NT2/D1 (cell line): ENCODE measurements at regions not wholly inside any gene's neighbourhood (a gene's known extent, or its start where the extent isn't known, plus 50 kb on each side); places are given as distances from the start of the nearest gene placed in this dataset.

Experiments
- DNase-seq: peaks from one replicate; pipeline ENCODE4 v3.0.0-alpha.2; 2011; ENCODE audit warnings: low read depth, low spot score
- H3K27me3 ChIP-seq: 2 replicates; pipeline ENCODE4 v1.6.0; 2011; ENCODE audit warnings: mild to moderate bottlenecking; ENCODE audit not compliant: insufficient read length, insufficient read depth
- H3K36me3 ChIP-seq: 2 replicates; pipeline ENCODE4 v1.6.1; 2011; ENCODE audit warnings: mild to moderate bottlenecking, low read length, mixed read lengths; ENCODE audit not compliant: insufficient read depth, insufficient read length
- H3K4me1 ChIP-seq: 2 replicates; pipeline ENCODE4 v1.5.1; 2011; ENCODE audit not compliant: insufficient read depth, insufficient read length
- H3K4me3 ChIP-seq: 2 replicates; pipeline ENCODE4 v1.5.1; 2011; ENCODE audit warnings: low read depth; ENCODE audit not compliant: insufficient read length
- H3K9ac ChIP-seq: 2 replicates; pipeline ENCODE4 v1.6.0; 2011; ENCODE audit warnings: low read depth; ENCODE audit not compliant: insufficient read length
- H3K9me3 ChIP-seq: 2 replicates; pipeline ENCODE4 v1.5.1; 2011; ENCODE audit warnings: mild to moderate bottlenecking, low read length; ENCODE audit not compliant: insufficient read depth
- SUZ12 ChIP-seq: IDR thresholded peaks from 2 replicates; pipeline ENCODE4 v1.6.1; 2011; ENCODE audit not compliant: insufficient read length, insufficient read depth; ENCODE audit errors: extremely low read depth
- YY1 ChIP-seq: IDR thresholded peaks from 2 replicates; pipeline ENCODE4 v1.6.1; 2011; ENCODE audit not compliant: insufficient read length, insufficient read depth
- ZNF274 ChIP-seq: IDR thresholded peaks from 2 replicates; pipeline ENCODE4 v1.6.1; 2011; ENCODE audit warnings: mild to moderate bottlenecking, low read depth, low read length

GRCh38 chr1:187266051-187266450 lies 437.3 kb downstream of the PLA2G4A start:
- Histone ChIP-seq H3K9ac (no peak overlapping the region), H3K4me3 (no peak overlapping the region), H3K27me3 (no peaks in the 10 kb centered on the region), H3K4me1 (no peaks in the 10 kb centered on the region), H3K9me3 (no peaks in the 10 kb centered on the region), H3K36me3 (no peaks in the 10 kb centered on the region)
- DNase-seq, result no peak
- TF ChIP-seq YY1, result no peak
- no peak for TF ChIP-seq SUZ12
- TF ChIP-seq ZNF274, result no peak

- Histone ChIP-seq H3K27me3 (no peaks in the 10 kb centered on the region), H3K9me3 (no peaks in the 10 kb centered on the region), H3K9ac (no peak overlapping the region), H3K4me1 (no peaks in the 10 kb centered on the region), H3K36me3 (no peaks in the 10 kb centered on the region), H3K4me3 (no peak overlapping the region)
- TF ChIP-seq SUZ12, result no peak
- no peak for TF ChIP-seq ZNF274
- TF ChIP-seq YY1, result no peak
- no peak for DNase-seq
These were observed 439.1 kb downstream of the PLA2G4A start for GRCh38 chr1:187267827-187268226.

GRCh38 chr1:187270256-187270655 lies 441.5 kb downstream of the PLA2G4A start:
- TF ChIP-seq ZNF274 (no peak), YY1 (no peak), SUZ12 (no peak)
- Histone ChIP-seq H3K4me1 (no peaks in the 10 kb centered on the region), H3K36me3 (no peaks in the 10 kb centered on the region), H3K4me3 (no peak overlapping the region), H3K9me3 (no peaks in the 10 kb centered on the region), H3K9ac (no peak overlapping the region), H3K27me3 (no peaks in the 10 kb centered on the region)
- no peak for DNase-seq

- H3K9me3 ChIP-seq, result no peaks in the 10 kb centered on the region
- no peaks in the 10 kb centered on the region for H3K4me1 ChIP-seq
- H3K9ac ChIP-seq, result no peak overlapping the region
- no peak for DNase-seq
- H3K36me3 ChIP-seq, result no peaks in the 10 kb centered on the region
- H3K27me3 ChIP-seq, result no peaks in the 10 kb centered on the region
- no peak overlapping the region for H3K4me3 ChIP-seq
- TF ChIP-seq YY1, result no peak
- no peak for TF ChIP-seq ZNF274
- TF ChIP-seq SUZ12, result no peak
These were observed 446.6 kb downstream of the PLA2G4A start for GRCh38 chr1:187275346-187275745.

GRCh38 chr1:187275985-187276575 lies 447.3 kb downstream of the PLA2G4A start:
- H3K36me3 ChIP-seq, result no peaks in the 10 kb centered on the region
- no peaks in the 10 kb centered on the region for H3K4me1 ChIP-seq
- no peak for TF ChIP-seq YY1
- TF ChIP-seq ZNF274, result no peak
- TF ChIP-seq SUZ12, result no peak
- no peak overlapping the region for H3K4me3 ChIP-seq
- H3K9me3 ChIP-seq, result no peaks in the 10 kb centered on the region
- no peaks in the 10 kb centered on the region for H3K27me3 ChIP-seq
- no peak for DNase-seq
- no peak overlapping the region for H3K9ac ChIP-seq

GRCh38 chr1:187276677-187277076 lies 447.9 kb downstream of the PLA2G4A start:
- Histone ChIP-seq H3K4me1 (no peaks in the 10 kb centered on the region), H3K4me3 (no peak overlapping the region), H3K27me3 (no peaks in the 10 kb centered on the region), H3K9me3 (no peaks in the 10 kb centered on the region), H3K9ac (no peak overlapping the region), H3K36me3 (no peaks in the 10 kb centered on the region)
- DNase-seq, result no peak
- TF ChIP-seq SUZ12 (no peak), YY1 (no peak), ZNF274 (no peak)

- no peak for DNase-seq
- Histone ChIP-seq H3K4me3 (no peak overlapping the region), H3K36me3 (no peaks in the 10 kb centered on the region), H3K4me1 (no peaks in the 10 kb centered on the region), H3K9ac (no peak overlapping the region), H3K9me3 (no peaks in the 10 kb centered on the region), H3K27me3 (no peaks in the 10 kb centered on the region)
- TF ChIP-seq ZNF274 (no peak), SUZ12 (no peak), YY1 (no peak)
These were observed 451.3 kb downstream of the PLA2G4A start for GRCh38 chr1:187280031-187280430.

- no peaks in the 10 kb centered on the region for H3K36me3 ChIP-seq
- no peaks in the 10 kb centered on the region for H3K4me1 ChIP-seq
- no peak for DNase-seq
- TF ChIP-seq ZNF274 (no peak), SUZ12 (no peak), YY1 (no peak)
- no peaks in the 10 kb centered on the region for H3K9me3 ChIP-seq
- no peak overlapping the region for H3K9ac ChIP-seq
- no peak overlapping the region for H3K4me3 ChIP-seq
- H3K27me3 ChIP-seq, result no peaks in the 10 kb centered on the region
These were observed 452.3 kb downstream of the PLA2G4A start for GRCh38 chr1:187281085-187281484.
